Astrocyte (in vitro differentiated cells and primary cell): ENCODE measurements at regions not wholly inside any gene's neighbourhood (a gene's known extent, or its start where the extent isn't known, plus 50 kb on each side); places are given as distances from the start of the nearest gene placed in this dataset.

ENCODE experiments used
- CTCF ChIP-seq: IDR thresholded peaks from 2 replicates; pipeline ENCODE4 v1.5.1; 2011; ENCODE audit warnings: low read depth, mild to moderate bottlenecking, inconsistent platforms, low read length, moderate library complexity; ENCODE audit not compliant: insufficient read depth
- EZH2 ChIP-seq: IDR thresholded peaks from 2 replicates; pipeline ENCODE4 v1.6.1; 2012; ENCODE audit warnings: mild to moderate bottlenecking, low read length, inconsistent platforms; ENCODE audit not compliant: insufficient read depth

- TF ChIP-seq CTCF, result no peak
- no peak for TF ChIP-seq EZH2
These were observed 208.6 kb upstream of the MGMT start for GRCh38 chr10:129258283-129258923.
